Stimulated activated CD4-positive, alpha-beta T cell treated with anti-CD3 and anti-CD28 coated beads, Interleukin-12 subunit alpha, Interleukin-12 subunit beta, amount 100 ng/mL, for 24 hours (primary cell): ENCODE measurements at regions not wholly inside any gene's neighbourhood (a gene's known extent, or its start where the extent isn't known, plus 50 kb on each side); places are given as distances from the start of the nearest gene placed in this dataset.
"Not testable (repeated sequence)": the region's sequence is repeated elsewhere in the genome, so short reads cannot be mapped to it uniquely, and the experiment has no call there.

ENCODE experiments used
- DNase-seq, 2 experiments: peaks; one replicate each; pipeline ENCODE4 v3.0.0-alpha.2; 2020; ENCODE audit warnings: low read depth in 2 of 2

GRCh38 chr4:189810318-189811181 is 130.1 kb upstream of the FRG1 start:
- DNase-seq = not testable (repeated sequence)

- no peak for DNase-seq
Observed at GRCh38 chr4:189815404-189816192, 125.1 kb upstream of the FRG1 start.

- no peak for DNase-seq
Observed at GRCh38 chr4:189822326-189822725, 118.3 kb upstream of the FRG1 start.

GRCh38 chr4:189823591-189823990 is 117.1 kb upstream of the FRG1 start:
- no peak for DNase-seq

- DNase-seq = no peak
Observed at GRCh38 chr4:189825466-189825865, 115.2 kb upstream of the FRG1 start.

- no peak for DNase-seq
Observed at GRCh38 chr4:189826657-189827056, 114.0 kb upstream of the FRG1 start.

GRCh38 chr4:189828081-189828697 is 112.5 kb upstream of the FRG1 start:
- no peak for DNase-seq

- DNase-seq = no peak
Observed at GRCh38 chr4:189832528-189832927, 108.1 kb upstream of the FRG1 start.

GRCh38 chr4:189834616-189835015 is 106.1 kb upstream of the FRG1 start:
- no peak for DNase-seq

- no peak for DNase-seq
Observed at GRCh38 chr4:189835505-189835904, 105.2 kb upstream of the FRG1 start.

GRCh38 chr4:189837471-189837870 is 103.2 kb upstream of the FRG1 start:
- DNase-seq = no peak

- DNase-seq = no peak
Observed at GRCh38 chr4:189838821-189839497, 101.7 kb upstream of the FRG1 start.

- no peak for DNase-seq
Observed at GRCh38 chr4:189840356-189840755, 100.3 kb upstream of the FRG1 start.

- DNase-seq = no peak
Observed at GRCh38 chr4:189843413-189844009, 97.2 kb upstream of the FRG1 start.

- DNase-seq = no peak
Observed at GRCh38 chr4:189845145-189845846, 95.4 kb upstream of the FRG1 start.

- not testable (repeated sequence) for DNase-seq
Observed at GRCh38 chr4:189846094-189846493, 94.6 kb upstream of the FRG1 start.

- not testable (repeated sequence) for DNase-seq
Observed at GRCh38 chr4:189846608-189847007, 94.1 kb upstream of the FRG1 start.

- not testable (repeated sequence) for DNase-seq
Observed at GRCh38 chr4:189848672-189849071, 92.0 kb upstream of the FRG1 start.

- no peak for DNase-seq
Observed at GRCh38 chr4:189850239-189850856, 90.3 kb upstream of the FRG1 start.

GRCh38 chr4:189858435-189858834 is 82.2 kb upstream of the FRG1 start:
- no peak for DNase-seq
